Adrenal gland (tissue), 9 donors: ENCODE measurements at regions not wholly inside any gene's neighbourhood (a gene's known extent, or its start where the extent isn't known, plus 50 kb on each side); places are given as distances from the start of the nearest gene placed in this dataset.

Source experiments
- DNase-seq, 7 donors: peaks; one replicate each; pipeline ENCODE4 v3.0.0-alpha.2; 2019 to 2020
- H3K27ac ChIP-seq, 5 donors: fragments of 200-600 bp; sonication (generic) in 4 of 5; 1 replicate in 3 of 5; 2 replicates in 2 of 5; pipeline versions ENCODE4 v1.5.1 to v1.8.0; 2016 to 2020; ENCODE audit warnings: mild to moderate bottlenecking in 1 of 5
- H3K27me3 ChIP-seq: fragments of 200-600 bp; 2 replicates; pipeline ENCODE4 v1.8.0; 2021
- H3K36me3 ChIP-seq, 2 donors: fragments of 200-600 bp; replicated peaks in 1 of 2; 1 replicate in 1 of 2; 2 replicates in 1 of 2; pipeline versions ENCODE4 v1.5.1 to v1.8.0; 2018 to 2022
- H3K4me1 ChIP-seq, 2 donors: fragments of 200-600 bp; replicated peaks in 1 of 2; 1 replicate in 1 of 2; 2 replicates in 1 of 2; pipeline versions ENCODE4 v1.5.1 to v1.8.0; 2018 to 2021
- H3K4me3 ChIP-seq, 4 donors: fragments of 200-600 bp; sonication (generic) in 3 of 4; one replicate each; pipeline ENCODE4 v1.5.1; 2016 to 2018
- H3K9me3 ChIP-seq, 3 donors: fragments of 200-600 bp; sonication (generic) in 1 of 3; replicated peaks in 1 of 3; 1 replicate in 2 of 3; 2 replicates in 1 of 3; pipeline versions ENCODE4 v1.5.1 to v1.8.0; 2016 to 2021
- CTCF ChIP-seq, 6 experiments: fragments of 450-650 bp in 4 of 6; fragments of 200-600 bp in 2 of 6; sonication (generic) in 1 of 6; IDR thresholded peaks; 1 replicate in 5 of 6; 2 replicates in 1 of 6; pipeline versions ENCODE4 v1.5.1 to v1.8.0; 2016 to 2021; ENCODE audit warnings: antibody characterized with exemption in 6 of 6, mild to moderate bottlenecking in 2 of 6, moderate library complexity in 1 of 6
- POLR2A ChIP-seq, 2 donors: fragments of 450-650 bp; IDR thresholded peaks; one replicate each; pipeline ENCODE4 v1.6.1; 2017; ENCODE audit warnings: antibody characterized with exemption in 2 of 2, mild to moderate bottlenecking in 2 of 2, moderate library complexity in 1 of 2
- WGBS, 4 donors: extraction: QIAGEN DNeasy Blood & Tissue Kit in 2 of 4; methylation state at CpG; one replicate each; pipeline versions ENCODE4 v1.1.5 to v1.1.7; 2013 to 2017; 5-methylcytosine and 5-hydroxymethylcytosine counted together
- intact Hi-C, 2 donors: fragments of 100-400 bp; cut with DNase I; formaldehyde crosslinking; loops; one replicate each; pipeline versions ENCODE4 v1.14.1 to v1.15.0; 2022 to 2023
- donor health status: healthy with polysubstance abuse.
- donor health status: Bipolar disorder and iron deficiency.
- donor health status: DM: yes; HTN: yes; CAD: no.
- donor health status: DM: no; HTN: no; CAD: no.
- donor health status: DM: no; HTN: no; CAD: no.

- Histone ChIP-seq H3K4me3 (no peak overlapping the region), H3K27me3 (no peaks in the 10 kb centered on the region), H3K27ac (no peak overlapping the region), H3K9me3 (no peaks in the 10 kb centered on the region), H3K36me3 (no peaks in the 10 kb centered on the region), H3K4me1 (no peaks in the 10 kb centered on the region)
- intact Hi-C loops, result no loop called here
- DNase-seq, result no peak
- TF ChIP-seq POLR2A (IDR thresholded peaks at IDR 0.05) (no peak), CTCF (IDR thresholded peaks at IDR 0.05) (no peak)
These were observed 315.6 kb downstream of the SLITRK5 start for GRCh38 chr13:87986639-87987250.

- no peaks in the 10 kb centered on the region for H3K4me1 ChIP-seq
- TF ChIP-seq CTCF (IDR thresholded peaks at IDR 0.05) (no peak), POLR2A (IDR thresholded peaks at IDR 0.05) (no peak)
These were observed 326.9 kb downstream of the SLITRK5 start for GRCh38 chr13:87998081-87998480.

GRCh38 chr13:87999240-87999700, 328.1 kb downstream of the SLITRK5 start:
- intact Hi-C loops, result no loop called here
- TF ChIP-seq POLR2A (IDR thresholded peaks at IDR 0.05) (no peak), CTCF (IDR thresholded peaks at IDR 0.05) (no peak)
- H3K36me3 ChIP-seq, result no peaks in the 10 kb centered on the region
- H3K27me3 ChIP-seq, result no peaks in the 10 kb centered on the region
- H3K27ac ChIP-seq, result no peak overlapping the region
- no peak for DNase-seq
- peaks cover 0 to 6% (median 0%) of the 10 kb centered on the region in 3 donors for H3K9me3 ChIP-seq
- H3K4me3 ChIP-seq, result no peak overlapping the region
- H3K4me1 ChIP-seq, result no peaks in the 10 kb centered on the region
- 48 to 75% (median 65%) methylated on average over 1 of the region's 1 CpG for WGBS, 4 donors

More at GRCh38 chr13:87998081-87998480, 326.9 kb downstream of the SLITRK5 start:
- intact Hi-C loops, result no loop called here
- H3K4me3 ChIP-seq, result no peak overlapping the region
- no peak overlapping the region for H3K27ac ChIP-seq
- H3K27me3 ChIP-seq, result no peaks in the 10 kb centered on the region
- WGBS, 4 donors, result 89 to 100% (median 93%) methylated on average over 1 of the region's 1 CpG
- H3K9me3 ChIP-seq, result peaks cover 0 to 6% (median 0%) of the 10 kb centered on the region in 3 donors
- DNase-seq, result no peak
- H3K36me3 ChIP-seq, result no peaks in the 10 kb centered on the region

GRCh38 chr13:87999788-88000187, 328.6 kb downstream of the SLITRK5 start:
- peaks cover 0 to 6% (median 0%) of the 10 kb centered on the region in 3 donors for H3K9me3 ChIP-seq
- no peak for DNase-seq
- H3K36me3 ChIP-seq, result no peaks in the 10 kb centered on the region
- no peaks in the 10 kb centered on the region for H3K27me3 ChIP-seq
- intact Hi-C loops, result no loop called here
- H3K27ac ChIP-seq, result no peak overlapping the region
- no peaks in the 10 kb centered on the region for H3K4me1 ChIP-seq
- WGBS, 4 donors, result 82 to 100% (median 91%) methylated on average over 1 of the region's 1 CpG
- H3K4me3 ChIP-seq, result no peak overlapping the region
- TF ChIP-seq POLR2A (IDR thresholded peaks at IDR 0.05), result no peak
- TF ChIP-seq CTCF (IDR thresholded peaks at IDR 0.05), result no peak
